ENCODE measurements at regions not wholly inside any gene's neighbourhood (a gene's known extent, or its start where the extent isn't known, plus 50 kb on each side); places are given as distances from the start of the nearest gene placed in this dataset.

DNA sequence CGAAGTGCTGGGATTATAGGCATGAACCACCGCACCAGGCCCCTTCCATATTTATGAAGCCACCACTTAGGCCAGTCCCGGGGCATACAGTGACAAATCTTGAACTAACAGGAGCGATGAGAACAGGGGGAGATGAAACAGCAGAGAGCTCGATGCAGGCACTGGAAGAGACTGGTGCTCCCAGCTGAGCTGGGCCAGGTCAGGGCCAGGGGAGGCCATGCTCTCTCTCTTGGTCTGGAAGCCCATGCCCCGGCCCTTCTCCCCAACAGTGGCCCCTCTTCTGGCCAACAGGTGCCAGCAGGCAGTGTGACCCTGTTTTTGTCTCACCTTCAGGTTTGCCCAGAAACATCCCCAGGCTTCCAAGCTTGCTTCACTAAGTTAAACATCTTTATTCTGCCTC lies 269.9 kb upstream of the C1orf174 start:
- TF ChIP-seq, protein P1, sequence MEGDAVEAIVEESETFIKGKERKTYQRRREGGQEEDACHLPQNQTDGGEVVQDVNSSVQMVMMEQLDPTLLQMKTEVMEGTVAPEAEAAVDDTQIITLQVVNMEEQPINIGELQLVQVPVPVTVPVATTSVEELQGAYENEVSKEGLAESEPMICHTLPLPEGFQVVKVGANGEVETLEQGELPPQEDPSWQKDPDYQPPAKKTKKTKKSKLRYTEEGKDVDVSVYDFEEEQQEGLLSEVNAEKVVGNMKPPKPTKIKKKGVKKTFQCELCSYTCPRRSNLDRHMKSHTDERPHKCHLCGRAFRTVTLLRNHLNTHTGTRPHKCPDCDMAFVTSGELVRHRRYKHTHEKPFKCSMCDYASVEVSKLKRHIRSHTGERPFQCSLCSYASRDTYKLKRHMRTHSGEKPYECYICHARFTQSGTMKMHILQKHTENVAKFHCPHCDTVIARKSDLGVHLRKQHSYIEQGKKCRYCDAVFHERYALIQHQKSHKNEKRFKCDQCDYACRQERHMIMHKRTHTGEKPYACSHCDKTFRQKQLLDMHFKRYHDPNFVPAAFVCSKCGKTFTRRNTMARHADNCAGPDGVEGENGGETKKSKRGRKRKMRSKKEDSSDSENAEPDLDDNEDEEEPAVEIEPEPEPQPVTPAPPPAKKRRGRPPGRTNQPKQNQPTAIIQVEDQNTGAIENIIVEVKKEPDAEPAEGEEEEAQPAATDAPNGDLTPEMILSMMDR (IDR thresholded peaks at IDR 0.05; ENCODE audit: low read depth, low read length, poor library complexity, severe bottlenecking), result no peak
- no peak for TF ChIP-seq EZH2phosphoT487 (IDR thresholded peaks at IDR 0.05; ENCODE audit: borderline replicate concordance, low read length)

DNA sequence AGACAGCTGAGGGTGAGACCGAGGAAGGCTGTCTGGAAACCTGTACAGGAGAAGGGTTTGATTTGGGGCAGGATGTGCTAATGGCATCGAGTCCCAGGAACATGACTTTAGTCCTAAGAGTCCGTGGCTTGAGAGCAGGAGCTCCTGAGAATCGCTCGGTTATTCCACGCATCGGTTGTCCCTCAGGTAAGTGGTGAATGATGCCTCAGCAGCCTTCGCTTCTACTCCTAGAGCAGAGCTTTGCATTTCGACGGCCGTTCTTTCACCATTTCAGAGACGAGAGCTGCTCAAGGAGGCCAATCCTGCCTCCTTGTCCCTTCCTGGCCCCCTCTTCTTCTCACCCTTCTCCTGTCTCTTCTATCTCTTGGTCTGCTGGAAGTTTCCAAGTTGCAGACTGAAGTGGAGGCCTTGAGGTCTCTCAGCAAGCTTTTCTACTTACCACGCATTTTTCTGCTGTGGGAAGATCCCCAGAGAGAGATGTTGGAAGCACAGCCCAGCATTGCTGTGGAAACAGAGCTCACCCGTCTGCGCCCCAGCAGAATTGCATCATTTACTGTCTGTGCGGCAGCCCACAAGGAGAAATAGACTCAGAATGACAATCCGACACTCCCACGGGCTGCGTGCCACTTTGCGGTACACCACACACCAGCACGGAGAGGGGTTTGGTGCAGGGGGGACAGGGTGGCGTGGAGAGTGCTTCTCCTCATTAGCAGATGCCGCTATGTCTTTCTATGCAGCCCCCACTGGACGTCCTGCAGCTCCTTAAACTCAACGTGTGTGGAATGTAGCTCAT lies 270.7 kb upstream of the C1orf174 start:
- peaks cover 15% of the 10 kb centered on the region for H3K4me1 ChIP-seq (ENCODE audit: control insufficient read depth, low read length)
- TF ChIP-seq, protein P1 (IDR thresholded peaks at IDR 0.05; ENCODE audit: low read depth, low read length, poor library complexity, severe bottlenecking), result no peak
- no peak for TF ChIP-seq EZH2phosphoT487 (IDR thresholded peaks at IDR 0.05; ENCODE audit: borderline replicate concordance, low read length)
- H3K9me3 ChIP-seq (ENCODE audit: control insufficient read depth, insufficient read depth, low read length), result no peaks in the 10 kb centered on the region
- H3K36me3 ChIP-seq (ENCODE audit: control insufficient read depth, low read length), result no peaks in the 10 kb centered on the region
- no peak overlapping the region for H3K4me3 ChIP-seq (ENCODE audit: low read length)
- no peak overlapping the region for H3K27ac ChIP-seq (ENCODE audit: low read depth, low read length)
- no peaks in the 10 kb centered on the region for H3K79me2 ChIP-seq (ENCODE audit: control insufficient read depth, low read length)
- no peaks in the 10 kb centered on the region for H3F3A ChIP-seq (ENCODE audit: control insufficient read depth, insufficient read depth)
- no peaks in the 10 kb centered on the region for H3K9me2 ChIP-seq (replicated peaks; ENCODE audit: control insufficient read depth, low read length)
- no peak overlapping the region for H3K4me2 ChIP-seq (ENCODE audit: low read length)
- no peaks in the 10 kb centered on the region for H4K20me1 ChIP-seq (ENCODE audit: control insufficient read depth, insufficient read depth, low read depth, low read length)
- no peaks in the 10 kb centered on the region for H3K27me3 ChIP-seq (ENCODE audit: control insufficient read depth, low read length)

More for the DNA sequence above, 269.9 kb upstream of the C1orf174 start:
- H3K36me3 ChIP-seq (ENCODE audit: control insufficient read depth, low read length), result no peaks in the 10 kb centered on the region
- no peaks in the 10 kb centered on the region for H3K27me3 ChIP-seq (ENCODE audit: control insufficient read depth, low read length)
- H3K9me2 ChIP-seq (replicated peaks; ENCODE audit: control insufficient read depth, low read length), result no peaks in the 10 kb centered on the region
- H3K4me1 ChIP-seq (ENCODE audit: control insufficient read depth, low read length), result peaks cover 15% of the 10 kb centered on the region
- H3K27ac ChIP-seq (ENCODE audit: low read depth, low read length), result no peak overlapping the region
- H4K20me1 ChIP-seq (ENCODE audit: control insufficient read depth, insufficient read depth, low read depth, low read length), result no peaks in the 10 kb centered on the region
- H3K79me2 ChIP-seq (ENCODE audit: control insufficient read depth, low read length), result no peaks in the 10 kb centered on the region
- no peak overlapping the region for H3K4me2 ChIP-seq (ENCODE audit: low read length)
- H3F3A ChIP-seq (ENCODE audit: control insufficient read depth, insufficient read depth), result no peaks in the 10 kb centered on the region
- H3K9me3 ChIP-seq (ENCODE audit: control insufficient read depth, insufficient read depth, low read length), result no peaks in the 10 kb centered on the region
- H3K4me3 ChIP-seq (ENCODE audit: low read length), result no peak overlapping the region

DNA sequence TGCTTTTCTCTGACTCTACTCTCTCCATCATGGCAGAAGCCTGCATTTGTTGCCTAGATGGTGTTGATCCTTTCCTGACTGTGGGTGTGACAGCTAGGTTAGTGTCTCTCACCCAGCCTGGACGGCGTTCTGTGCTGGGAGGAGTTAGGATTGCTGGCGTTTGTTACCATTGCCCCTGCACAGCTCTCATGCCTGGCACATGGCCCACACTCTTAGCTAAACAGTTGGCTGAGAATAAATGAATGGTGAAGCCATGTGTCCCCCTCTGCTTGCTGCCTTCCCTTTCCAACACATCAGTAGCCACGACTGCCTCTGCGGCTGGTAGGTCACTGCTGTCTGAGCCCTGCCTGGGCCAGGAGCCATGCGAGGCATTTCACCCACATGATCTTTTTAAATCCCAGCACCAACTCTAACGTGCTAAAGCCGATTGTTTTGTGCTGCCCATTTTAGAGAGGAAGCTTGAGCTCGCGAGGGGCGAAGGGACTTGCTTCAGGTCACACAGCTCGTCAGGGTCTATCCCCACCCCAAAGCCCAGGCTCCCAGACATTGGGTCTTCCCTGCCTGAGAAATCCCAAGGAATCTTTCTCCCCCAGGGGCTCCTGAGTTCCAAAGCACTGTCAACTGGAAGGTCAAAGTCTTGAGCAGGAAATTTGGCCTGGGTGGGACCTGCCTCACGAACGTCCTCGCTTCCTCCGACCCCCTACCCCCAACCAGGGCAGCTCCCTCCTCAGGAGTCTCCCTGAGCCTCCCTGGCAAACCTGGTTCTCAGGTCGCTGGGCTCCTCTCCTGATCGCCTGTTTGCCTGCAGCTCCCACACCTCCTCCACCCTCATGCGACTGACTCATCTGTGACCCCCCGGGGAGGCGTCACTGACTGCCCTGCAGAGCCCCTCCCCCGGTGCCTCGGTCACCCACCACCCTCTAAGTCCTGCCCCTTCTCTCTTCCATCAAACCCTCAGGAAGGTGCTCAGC lies 271.7 kb upstream of the C1orf174 start:
- H3K4me3 ChIP-seq (ENCODE audit: low read length), result no peak overlapping the region
- H4K20me1 ChIP-seq (ENCODE audit: control insufficient read depth, insufficient read depth, low read depth, low read length), result no peaks in the 10 kb centered on the region
- TF ChIP-seq EZH2phosphoT487 (IDR thresholded peaks at IDR 0.05; ENCODE audit: borderline replicate concordance, low read length), result no peak
- TF ChIP-seq, protein P1 (IDR thresholded peaks at IDR 0.05; ENCODE audit: low read depth, low read length, poor library complexity, severe bottlenecking), result no peak
- H3K79me2 ChIP-seq (ENCODE audit: control insufficient read depth, low read length), result no peaks in the 10 kb centered on the region
- no peak overlapping the region for H3K27ac ChIP-seq (ENCODE audit: low read depth, low read length)
- H3K9me2 ChIP-seq (replicated peaks; ENCODE audit: control insufficient read depth, low read length), result no peaks in the 10 kb centered on the region
- H3K9me3 ChIP-seq (ENCODE audit: control insufficient read depth, insufficient read depth, low read length), result no peaks in the 10 kb centered on the region
- peaks cover 20% of the 10 kb centered on the region for H3K4me1 ChIP-seq (ENCODE audit: control insufficient read depth, low read length)
- H3K36me3 ChIP-seq (ENCODE audit: control insufficient read depth, low read length), result no peaks in the 10 kb centered on the region
- H3F3A ChIP-seq (ENCODE audit: control insufficient read depth, insufficient read depth), result no peaks in the 10 kb centered on the region
- H3K4me2 ChIP-seq (ENCODE audit: low read length), result no peak overlapping the region
- no peaks in the 10 kb centered on the region for H3K27me3 ChIP-seq (ENCODE audit: control insufficient read depth, low read length)

Data from DOHH2 (cell line).